Fibroblast of mammary gland (primary cell): ENCODE measurements at regions not wholly inside any gene's neighbourhood (a gene's known extent, or its start where the extent isn't known, plus 50 kb on each side); places are given as distances from the start of the nearest gene placed in this dataset.
"Not testable (repeated sequence)": the region's sequence is repeated elsewhere in the genome, so short reads cannot be mapped to it uniquely, and the experiment has no call there.

Experiments
- DNase-seq: peaks from one replicate; pipeline ENCODE4 v3.0.0-alpha.2; 2010; ENCODE audit warnings: low read depth
- H3K4me3 ChIP-seq: 2 replicates; pipeline ENCODE4 v1.5.1; 2011; ENCODE audit warnings: low read depth, mild to moderate bottlenecking, low read length, moderate library complexity; ENCODE audit not compliant: control insufficient read depth
- CTCF ChIP-seq: conservative IDR thresholded peaks from 2 replicates; pipeline ENCODE4 v1.5.1; 2011; ENCODE audit warnings: low read depth, low read length, inconsistent platforms; ENCODE audit not compliant: control insufficient read depth, insufficient read depth

- no peak for DNase-seq
- TF ChIP-seq CTCF, result no peak
- H3K4me3 ChIP-seq, result no peak overlapping the region
Observed at GRCh38 chr4:124123721-124124120, 588.8 kb downstream of the ANKRD50 start.

GRCh38 chr4:124131324-124131723, 581.2 kb downstream of the ANKRD50 start:
- H3K4me3 ChIP-seq, DNase-seq: not testable (repeated sequence)

GRCh38 chr4:124132161-124132560, 580.4 kb downstream of the ANKRD50 start:
- peak; percentile 42 for DNase-seq
- H3K4me3 ChIP-seq, result no peak overlapping the region
- TF ChIP-seq CTCF, result no peak

- no peak overlapping the region for H3K4me3 ChIP-seq
- no peak for TF ChIP-seq CTCF
- no peak for DNase-seq
Observed at GRCh38 chr4:124133753-124134152, 578.8 kb downstream of the ANKRD50 start.

- DNase-seq, result peak; percentile 75
Observed at GRCh38 chr4:124135409-124135813, 577.1 kb downstream of the ANKRD50 start.

GRCh38 chr4:124139044-124139443, 573.5 kb downstream of the ANKRD50 start:
- H3K4me3 ChIP-seq, result no peak overlapping the region
- no peak for DNase-seq
- no peak for TF ChIP-seq CTCF

More at GRCh38 chr4:124135409-124135813, 577.1 kb downstream of the ANKRD50 start:
- TF ChIP-seq CTCF, result no peak
- H3K4me3 ChIP-seq, result no peak overlapping the region

- TF ChIP-seq CTCF, result no peak
- H3K4me3 ChIP-seq, result no peak overlapping the region
- no peak for DNase-seq
Observed at GRCh38 chr4:124143632-124144031, 568.9 kb downstream of the ANKRD50 start.
